ENCODE measurements at regions not wholly inside any gene's neighbourhood (a gene's known extent, or its start where the extent isn't known, plus 50 kb on each side); places are given as distances from the start of the nearest gene placed in this dataset.

DNA sequence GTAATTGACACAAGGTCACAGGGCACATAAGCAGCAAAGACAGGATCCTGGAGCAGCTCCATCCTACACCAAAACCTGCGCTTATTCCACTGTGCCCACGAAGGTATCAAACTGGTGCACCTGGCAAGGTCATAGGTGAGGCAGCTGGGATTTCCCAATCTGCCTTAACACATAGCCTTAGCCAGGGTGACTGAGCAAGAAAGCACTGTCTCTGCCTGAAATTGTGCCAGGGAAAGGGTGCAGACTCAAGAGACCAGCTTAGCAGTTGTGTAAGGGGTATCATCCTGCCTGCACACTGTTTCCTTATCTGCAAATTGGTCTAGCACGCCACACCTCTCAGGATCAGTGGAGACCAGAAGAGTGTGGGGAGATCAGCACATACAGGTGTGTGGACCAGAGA is 82.8 kb downstream of the MAFB start:
- H3K4me2 ChIP-seq (ENCODE audit: low read length): no peak overlapping the region
- H3K9ac ChIP-seq: no peak overlapping the region
- no peaks in the 10 kb centered on the region for H3K9me3 ChIP-seq (ENCODE audit: control insufficient read depth, low read length)
- no peaks in the 10 kb centered on the region for H3K27me3 ChIP-seq (ENCODE audit: control insufficient read depth, insufficient read depth, low read length)
- peak overlapping the region; percentile 35 for H2AFZ ChIP-seq
- H3K27ac ChIP-seq: no peak overlapping the region
- no peaks in the 10 kb centered on the region for H3K79me2 ChIP-seq
- no peak overlapping the region for H3K4me3 ChIP-seq (ENCODE audit: low read depth, low read length)
- no peaks in the 10 kb centered on the region for H3K36me3 ChIP-seq (ENCODE audit: control insufficient read depth, insufficient read depth, low read length)
- H3K4me1 ChIP-seq: peaks cover 4% of the 10 kb centered on the region
- TF ChIP-seq, protein P1, sequence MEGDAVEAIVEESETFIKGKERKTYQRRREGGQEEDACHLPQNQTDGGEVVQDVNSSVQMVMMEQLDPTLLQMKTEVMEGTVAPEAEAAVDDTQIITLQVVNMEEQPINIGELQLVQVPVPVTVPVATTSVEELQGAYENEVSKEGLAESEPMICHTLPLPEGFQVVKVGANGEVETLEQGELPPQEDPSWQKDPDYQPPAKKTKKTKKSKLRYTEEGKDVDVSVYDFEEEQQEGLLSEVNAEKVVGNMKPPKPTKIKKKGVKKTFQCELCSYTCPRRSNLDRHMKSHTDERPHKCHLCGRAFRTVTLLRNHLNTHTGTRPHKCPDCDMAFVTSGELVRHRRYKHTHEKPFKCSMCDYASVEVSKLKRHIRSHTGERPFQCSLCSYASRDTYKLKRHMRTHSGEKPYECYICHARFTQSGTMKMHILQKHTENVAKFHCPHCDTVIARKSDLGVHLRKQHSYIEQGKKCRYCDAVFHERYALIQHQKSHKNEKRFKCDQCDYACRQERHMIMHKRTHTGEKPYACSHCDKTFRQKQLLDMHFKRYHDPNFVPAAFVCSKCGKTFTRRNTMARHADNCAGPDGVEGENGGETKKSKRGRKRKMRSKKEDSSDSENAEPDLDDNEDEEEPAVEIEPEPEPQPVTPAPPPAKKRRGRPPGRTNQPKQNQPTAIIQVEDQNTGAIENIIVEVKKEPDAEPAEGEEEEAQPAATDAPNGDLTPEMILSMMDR (IDR thresholded peaks at IDR 0.05): no peak

DNA sequence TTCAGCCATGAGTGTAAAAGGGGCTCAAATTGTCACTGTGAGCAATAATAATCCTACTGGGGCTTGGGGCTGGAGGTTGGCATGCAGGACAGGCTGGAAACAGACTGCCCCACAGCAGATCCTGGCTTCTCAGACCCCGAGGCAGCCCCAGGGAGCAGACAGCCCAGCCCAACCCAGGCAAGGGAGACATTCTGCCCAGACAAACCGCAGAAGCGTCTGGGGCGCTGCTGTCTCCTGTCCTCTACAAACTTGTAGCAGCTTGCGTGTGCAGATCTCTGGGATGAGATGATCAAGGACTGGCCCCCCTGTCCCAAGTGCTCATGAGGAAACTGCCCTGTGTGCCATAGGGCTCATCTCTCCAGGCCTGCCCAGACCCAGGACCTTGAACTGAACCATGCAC is 84.6 kb downstream of the MAFB start:
- H3K9me3 ChIP-seq (ENCODE audit: control insufficient read depth, low read length): no peaks in the 10 kb centered on the region
- H3K36me3 ChIP-seq (ENCODE audit: control insufficient read depth, insufficient read depth, low read length): no peaks in the 10 kb centered on the region
- no peaks in the 10 kb centered on the region for H3K27me3 ChIP-seq (ENCODE audit: control insufficient read depth, insufficient read depth, low read length)
- H3K27ac ChIP-seq: no peak overlapping the region
- H3K79me2 ChIP-seq: no peaks in the 10 kb centered on the region
- H2AFZ ChIP-seq: no peak overlapping the region
- TF ChIP-seq, protein P1 (IDR thresholded peaks at IDR 0.05): no peak
- H3K4me2 ChIP-seq (ENCODE audit: low read length): no peak overlapping the region
- no peak overlapping the region for H3K4me3 ChIP-seq (ENCODE audit: low read depth, low read length)
- H3K4me1 ChIP-seq: peaks cover 4% of the 10 kb centered on the region
- no peak overlapping the region for H3K9ac ChIP-seq

DNA sequence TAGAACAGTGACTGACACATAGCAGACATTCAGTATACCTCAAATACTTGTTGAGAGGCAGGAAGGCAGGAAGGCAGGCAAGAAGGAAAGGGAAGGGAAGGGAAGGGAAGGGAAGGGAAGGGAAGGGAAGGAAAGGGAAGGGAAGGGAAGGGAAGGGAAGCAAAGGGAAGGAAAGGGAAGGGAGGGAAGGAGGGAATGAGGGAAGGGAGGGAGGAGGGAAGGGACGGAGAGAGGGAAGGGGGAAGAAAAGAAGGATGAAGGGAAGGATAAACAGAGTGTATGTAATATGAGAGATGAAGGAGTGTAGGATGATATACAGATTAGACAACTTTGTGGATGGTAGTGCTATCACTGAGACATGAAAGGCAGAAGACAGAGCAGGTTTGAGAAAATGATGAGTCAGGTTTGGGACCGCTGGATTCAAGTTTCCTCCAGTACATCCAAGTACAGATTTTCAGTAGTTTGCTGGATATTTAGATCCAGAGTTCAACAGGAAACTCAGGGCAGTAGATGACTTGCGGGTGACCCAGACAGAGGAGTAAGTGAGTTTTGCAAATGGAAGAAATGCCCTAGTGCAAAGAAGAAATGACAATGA is 85.9 kb downstream of the MAFB start:
- Histone ChIP-seq H3K27me3 (ENCODE audit: control insufficient read depth, insufficient read depth, low read length) (no peaks in the 10 kb centered on the region), H3K27ac (no peak overlapping the region), H3K79me2 (no peaks in the 10 kb centered on the region), H3K4me3 (ENCODE audit: low read depth, low read length) (no peak overlapping the region), H3K9me3 (ENCODE audit: control insufficient read depth, low read length) (no peaks in the 10 kb centered on the region), H3K4me2 (ENCODE audit: low read length) (no peak overlapping the region), H3K36me3 (ENCODE audit: control insufficient read depth, insufficient read depth, low read length) (no peaks in the 10 kb centered on the region), H2AFZ (no peak overlapping the region), H3K4me1 (peaks cover 4% of the 10 kb centered on the region), H3K9ac (no peak overlapping the region)
- TF ChIP-seq, protein P1 (IDR thresholded peaks at IDR 0.05): no peak

DNA sequence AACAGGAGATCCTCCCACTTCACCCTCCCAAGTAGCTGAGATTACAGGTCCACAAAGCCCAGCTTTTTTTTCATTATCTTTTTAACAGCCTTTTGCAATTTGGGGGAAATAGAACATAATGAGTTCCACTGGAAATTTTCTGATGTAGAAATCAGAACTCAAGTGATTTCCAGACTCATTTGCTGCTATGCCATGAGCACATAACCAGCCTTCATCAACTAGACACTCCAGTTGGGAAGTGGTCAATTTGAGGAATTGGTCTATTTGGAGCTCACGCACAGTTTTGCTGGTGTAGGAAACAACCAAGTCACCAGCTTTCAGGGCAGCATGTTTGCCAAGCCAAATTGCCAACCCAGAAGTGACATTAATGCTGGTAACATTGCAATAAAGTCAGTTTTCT is 86.7 kb downstream of the MAFB start:
- Histone ChIP-seq H3K4me3 (ENCODE audit: low read depth, low read length) (no peak overlapping the region), H3K79me2 (no peaks in the 10 kb centered on the region), H3K4me2 (ENCODE audit: low read length) (no peak overlapping the region), H3K9me3 (ENCODE audit: control insufficient read depth, low read length) (no peaks in the 10 kb centered on the region), H3K9ac (no peak overlapping the region), H3K4me1 (peaks cover 4% of the 10 kb centered on the region), H3K27me3 (ENCODE audit: control insufficient read depth, insufficient read depth, low read length) (no peaks in the 10 kb centered on the region), H3K27ac (no peak overlapping the region), H3K36me3 (ENCODE audit: control insufficient read depth, insufficient read depth, low read length) (no peaks in the 10 kb centered on the region), H2AFZ (no peak overlapping the region)
- TF ChIP-seq, protein P1 (IDR thresholded peaks at IDR 0.05): no peak

Data from parathyroid adenoma (tissue), 2 donors.